HG03558 (cell line): ENCODE measurements at regions not wholly inside any gene's neighbourhood (a gene's known extent, or its start where the extent isn't known, plus 50 kb on each side); places are given as distances from the start of the nearest gene placed in this dataset.
"Not testable (repeated sequence)": the region's sequence is repeated elsewhere in the genome, so short reads cannot be mapped to it uniquely, and the experiment has no call there.

Experiments
- ATAC-seq: cut with Tn5 transposase; IDR thresholded peaks from one replicate; pipeline ENCODE4 v1.9.1; 2021; ENCODE audit warnings: moderate number of reproducible peaks; ENCODE audit not compliant: unreplicated experiment; ENCODE audit errors: extremely low read depth

DNA sequence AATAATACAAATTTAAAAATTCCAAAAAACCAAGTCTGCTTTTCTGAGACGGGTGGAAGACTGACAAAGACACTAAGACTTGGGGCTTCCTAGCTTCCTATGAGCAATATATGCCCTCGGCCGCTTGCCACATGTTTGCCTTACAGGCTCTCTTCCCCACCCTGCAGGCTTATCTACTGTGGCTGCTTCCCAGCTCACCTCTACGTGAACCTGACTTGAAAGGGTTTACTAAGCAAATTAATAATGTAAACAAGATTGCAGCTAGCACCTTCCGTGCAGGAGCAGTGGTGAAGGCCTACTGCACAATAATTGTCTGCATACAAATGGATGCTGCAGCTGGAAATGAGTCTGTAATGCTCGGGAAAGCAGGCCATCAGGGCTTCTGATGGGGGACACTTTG lies 152.9 kb upstream of the DAB1 start:
- ATAC-seq, result no peak

DNA sequence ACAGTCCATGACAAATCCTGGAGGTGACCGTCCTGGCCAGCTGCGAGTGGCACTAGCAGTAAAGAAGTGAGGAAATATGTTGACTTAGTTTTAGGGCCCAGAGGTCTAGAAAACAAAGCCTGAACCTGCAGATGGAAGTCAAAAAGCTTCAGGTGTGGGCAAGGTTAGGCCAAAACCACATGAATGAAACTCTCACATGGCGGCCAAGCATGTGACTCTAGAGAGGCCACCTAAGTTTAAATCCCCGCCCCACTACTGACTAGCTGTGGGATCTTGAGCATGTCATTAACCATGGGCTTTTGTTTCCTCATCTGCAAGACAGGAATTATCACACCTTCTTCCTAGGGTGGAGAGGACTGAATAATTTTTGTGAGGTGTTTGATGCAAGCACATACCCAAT lies 148.2 kb upstream of the DAB1 start:
- ATAC-seq, result no peak

DNA sequence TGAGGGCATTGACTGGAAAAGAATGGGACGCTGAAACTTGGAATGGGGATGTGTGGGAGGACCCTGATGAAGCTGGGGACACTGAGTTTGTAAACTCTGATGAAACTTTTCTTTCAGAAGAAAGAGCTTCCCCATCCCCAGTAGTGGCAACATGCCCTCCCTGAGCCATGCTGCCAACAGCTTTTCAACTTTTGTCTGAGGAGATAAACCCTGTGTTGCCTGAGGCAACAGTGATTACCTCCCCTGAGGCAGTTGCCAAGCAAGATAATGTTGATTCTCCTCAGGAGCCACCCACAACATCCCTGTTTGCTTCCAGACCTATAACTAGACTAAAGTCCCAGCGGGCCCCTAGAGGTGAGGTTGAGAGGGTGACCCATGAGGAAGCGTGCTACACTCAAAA lies 134.2 kb upstream of the DAB1 start:
- ATAC-seq, result not testable (repeated sequence)

DNA sequence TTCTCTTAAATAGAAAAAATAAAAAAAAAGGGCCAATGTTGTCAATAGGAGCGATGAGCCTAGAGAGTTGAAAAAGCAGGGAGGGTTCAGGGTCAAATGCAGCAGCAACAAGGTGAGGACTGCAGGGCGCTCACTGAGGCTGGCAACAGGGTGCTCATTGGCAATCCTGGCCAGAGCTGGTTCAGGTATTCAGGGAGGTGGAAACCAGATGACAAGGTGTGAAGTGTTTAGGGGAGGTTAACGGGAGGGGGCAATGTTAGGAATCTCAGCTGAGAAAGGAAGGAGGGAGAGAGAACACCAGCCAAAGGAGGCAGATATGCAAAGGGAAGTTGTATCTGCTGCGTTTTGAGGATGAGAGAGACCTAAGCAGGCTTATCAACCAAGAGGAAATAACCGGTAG lies 129.8 kb upstream of the DAB1 start:
- no peak for ATAC-seq

DNA sequence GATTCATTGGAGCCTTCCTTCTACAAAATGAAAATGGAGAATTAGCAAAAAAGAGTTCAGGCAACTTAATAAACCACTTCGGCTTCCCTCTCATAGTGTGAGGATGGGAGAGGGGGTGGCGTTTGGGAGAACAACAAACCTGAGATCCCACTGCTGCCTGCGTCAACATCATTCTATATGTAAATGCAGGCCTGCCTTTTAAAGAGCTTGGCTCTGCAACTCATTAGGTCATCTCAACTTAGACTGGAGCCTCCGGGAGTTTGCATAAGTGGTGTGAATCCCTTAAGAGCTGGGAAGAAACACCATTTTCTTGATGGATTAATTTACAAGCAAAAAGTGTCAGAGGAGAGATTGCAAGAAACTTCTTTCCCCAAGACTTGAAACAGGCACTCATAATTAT lies 127.6 kb upstream of the DAB1 start:
- no peak for ATAC-seq

DNA sequence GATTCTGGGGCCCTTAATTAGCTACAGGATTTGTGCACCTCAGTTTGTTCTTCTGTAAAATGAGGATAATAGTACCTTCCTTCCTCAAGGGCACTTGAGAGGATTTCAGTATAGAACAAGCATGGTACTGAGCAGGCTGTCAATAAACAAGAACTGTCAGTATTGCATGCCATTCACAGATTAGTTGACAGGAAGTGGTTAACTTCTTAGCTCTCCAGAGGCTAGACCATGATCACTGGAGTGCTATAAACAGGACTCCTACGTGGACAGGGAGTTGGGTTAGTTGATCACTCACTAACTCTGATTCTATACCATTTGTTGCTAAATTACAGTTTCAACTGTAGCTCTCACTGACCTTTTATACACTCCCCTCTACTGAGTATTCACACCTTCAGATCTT lies 126.2 kb upstream of the DAB1 start:
- ATAC-seq, result no peak

DNA sequence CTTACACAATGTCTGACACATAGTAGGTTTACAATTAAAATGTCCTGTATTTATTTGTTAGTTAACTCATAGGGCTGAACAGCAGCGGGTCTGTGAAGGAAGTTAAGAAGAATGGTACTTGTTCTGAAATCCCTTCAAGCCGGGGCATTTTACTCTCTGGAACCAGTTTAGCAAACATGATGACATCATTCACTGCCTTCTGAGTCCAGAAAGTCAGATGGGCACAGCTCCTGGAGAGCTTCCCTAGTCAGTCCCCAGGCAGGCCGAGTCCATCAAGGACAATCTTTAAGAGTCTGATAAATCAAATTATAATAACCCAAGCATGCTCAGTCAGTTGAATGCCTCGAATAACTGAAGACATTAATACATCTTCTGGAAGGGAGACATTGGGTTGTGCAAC lies 125.4 kb upstream of the DAB1 start:
- ATAC-seq, result no peak

DNA sequence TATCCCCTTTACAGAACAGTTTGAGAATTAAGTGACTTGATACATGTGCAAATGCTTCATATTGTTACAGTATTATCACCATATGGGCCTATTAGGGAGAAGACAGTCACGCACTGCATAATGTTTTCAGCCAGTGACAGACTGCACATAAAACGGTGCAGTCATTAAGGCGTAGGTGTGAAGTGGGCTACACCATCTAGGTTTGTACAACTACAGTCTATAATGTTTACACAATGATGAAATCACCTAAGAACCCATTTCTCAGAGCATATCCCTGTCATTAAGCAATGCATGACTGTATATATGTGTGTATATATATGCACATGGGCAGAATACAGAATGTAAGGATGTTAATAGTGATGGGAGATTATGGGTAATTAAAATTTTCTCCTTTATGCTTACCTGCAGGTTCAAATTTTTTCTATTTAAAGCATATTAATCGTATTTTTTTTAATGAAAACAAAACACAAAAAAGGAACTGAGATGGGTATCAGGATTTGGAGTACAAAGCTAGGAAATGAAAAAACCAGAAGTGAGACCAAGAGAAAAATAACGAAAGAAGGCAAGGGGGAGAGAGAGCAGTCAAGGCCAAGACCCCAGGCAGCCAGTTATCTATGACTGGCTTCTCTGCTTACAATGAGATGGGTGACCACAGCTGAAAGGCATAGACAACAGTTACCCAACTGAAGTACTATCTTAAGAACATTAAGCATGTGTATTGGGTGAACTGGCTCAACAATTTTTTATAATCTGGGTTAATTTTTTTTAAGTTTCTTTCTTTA lies 122.9 kb upstream of the DAB1 start:
- ATAC-seq, result no peak

DNA sequence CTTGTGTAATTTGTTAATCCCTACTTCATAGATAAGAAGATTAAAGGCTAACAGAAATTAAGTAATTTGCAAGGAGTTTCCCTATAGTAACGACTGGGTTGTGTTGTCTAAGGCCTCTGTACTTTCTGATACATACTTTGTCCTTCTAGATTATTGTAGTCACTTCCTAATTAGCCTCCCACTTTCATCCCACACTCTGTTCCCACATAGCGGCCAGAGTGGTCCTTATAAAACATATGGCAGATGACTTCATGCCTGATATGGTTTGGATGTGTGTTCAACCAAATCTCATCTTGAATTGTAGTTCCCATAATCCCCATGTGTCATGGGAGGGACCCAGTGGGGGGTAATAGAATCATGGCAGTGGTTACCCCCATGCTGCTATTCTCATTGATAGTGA lies 120.5 kb upstream of the DAB1 start:
- ATAC-seq, result no peak

DNA sequence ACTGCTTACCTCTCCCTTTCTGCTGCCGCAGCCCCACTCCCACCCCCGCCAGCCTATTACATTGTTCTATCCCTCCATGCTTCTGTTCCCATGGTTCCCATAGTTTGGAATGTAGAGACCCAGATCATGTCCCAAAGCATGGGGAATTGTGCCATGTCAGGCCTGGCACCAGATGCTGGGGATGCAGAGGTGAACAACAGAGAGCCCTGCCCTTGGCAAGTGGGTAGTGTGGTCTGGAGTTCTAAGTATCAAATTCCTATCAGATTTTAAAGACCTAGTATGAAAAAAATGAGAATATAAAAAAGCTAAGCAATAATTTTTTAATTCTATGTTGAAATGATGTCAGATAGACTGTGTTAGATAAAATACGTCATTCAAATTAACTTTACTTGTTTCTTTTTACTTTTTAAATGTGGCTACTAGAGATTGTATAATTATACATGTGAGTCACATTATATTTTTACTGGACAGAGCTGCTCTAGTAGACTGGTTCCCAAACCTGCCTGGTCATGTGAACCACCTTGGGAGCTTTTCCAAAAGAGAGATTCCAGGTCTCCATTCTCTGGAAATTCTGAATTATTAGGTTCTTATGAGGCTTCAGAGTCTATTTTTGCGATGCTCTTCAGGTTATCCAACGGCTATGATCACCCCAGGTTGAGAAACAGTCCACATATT lies 113.0 kb upstream of the DAB1 start:
- ATAC-seq, result no peak

DNA sequence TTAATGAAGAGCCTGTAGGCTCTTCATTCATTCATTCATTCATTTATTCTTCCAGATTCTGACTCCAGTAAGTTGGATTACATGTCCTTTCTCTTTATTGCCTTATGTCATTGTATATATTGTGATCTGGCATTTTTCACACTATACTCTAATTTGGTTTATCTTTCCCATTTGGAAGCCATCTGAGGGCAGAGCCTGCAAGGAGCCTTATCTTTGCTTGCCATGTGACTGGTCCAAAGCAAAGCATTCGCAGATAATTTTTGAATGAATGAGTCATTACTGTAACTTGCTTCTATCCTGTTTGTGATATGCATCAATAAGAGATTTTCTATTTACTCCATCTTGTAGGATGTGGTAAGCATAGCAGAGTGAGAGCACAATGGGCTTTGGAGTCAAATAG lies 108.4 kb upstream of the DAB1 start:
- ATAC-seq, result no peak

DNA sequence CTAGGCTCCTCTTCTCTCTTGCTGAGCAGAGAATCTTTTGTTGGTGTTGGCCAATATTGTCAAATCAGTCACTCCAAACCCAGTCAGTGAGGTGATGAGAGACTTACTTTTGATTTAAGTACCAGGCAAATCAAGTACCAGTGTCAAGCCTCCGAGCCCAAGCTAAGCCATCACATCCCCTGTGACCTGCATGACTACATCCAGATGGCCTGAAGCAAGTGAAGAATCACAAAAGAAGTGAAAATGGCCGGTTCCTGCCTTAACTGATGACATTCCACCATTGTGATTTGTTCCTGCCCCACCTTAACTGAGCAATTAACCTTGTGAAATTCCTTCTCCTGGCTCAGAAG lies 107.0 kb upstream of the DAB1 start:
- ATAC-seq, result not testable (repeated sequence)

DNA sequence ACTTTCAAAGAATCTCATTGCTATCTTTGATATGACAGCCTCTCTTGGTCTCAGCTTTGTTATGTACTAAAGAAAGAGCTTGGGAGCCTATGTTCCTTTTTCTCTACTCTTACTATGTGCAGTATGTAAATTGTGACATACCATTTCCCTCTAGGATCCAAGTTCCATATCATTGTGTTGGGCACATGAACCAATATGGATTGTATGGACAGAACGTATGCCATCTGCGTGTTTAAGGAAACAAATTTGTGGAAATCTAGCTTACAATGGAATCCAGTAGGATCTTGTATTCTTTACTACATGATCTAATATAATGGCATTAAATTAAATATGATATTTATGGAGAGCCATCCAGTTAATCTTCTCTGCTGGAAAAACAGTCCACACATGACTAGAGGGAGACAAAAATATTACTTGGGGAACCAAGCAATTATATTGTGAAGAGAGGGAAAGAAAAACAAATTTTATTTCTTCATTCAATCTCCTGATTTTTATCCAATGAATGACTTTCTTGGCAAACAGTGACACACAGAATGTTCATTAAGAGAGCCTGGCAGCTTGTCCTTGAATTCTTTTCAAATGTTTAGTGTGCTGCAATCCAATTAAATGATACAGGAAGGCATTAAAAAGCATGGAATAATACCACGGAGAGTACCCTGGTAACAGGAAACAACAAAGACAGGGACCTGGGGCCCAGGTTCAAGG lies 106.5 kb upstream of the DAB1 start:
- no peak for ATAC-seq

DNA sequence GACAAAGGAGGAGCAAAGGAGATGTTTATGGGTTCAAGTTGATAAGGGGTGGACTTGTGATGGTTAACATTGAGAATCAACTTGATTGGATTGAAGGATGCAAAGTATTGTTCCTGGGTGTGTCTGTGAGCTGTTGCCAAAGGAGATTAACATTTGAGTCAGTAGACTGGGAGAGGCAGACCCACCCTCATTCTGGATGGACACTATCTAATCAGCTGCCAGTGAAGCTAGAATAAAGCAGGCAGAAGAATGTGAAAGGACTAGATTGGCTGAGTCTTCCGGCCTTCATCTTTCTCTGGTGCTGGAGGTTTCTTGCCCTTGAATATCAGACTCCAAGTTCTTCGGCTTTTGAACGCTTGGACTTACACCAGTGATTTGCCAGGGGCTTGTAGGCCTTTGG lies 98.7 kb upstream of the DAB1 start:
- no peak for ATAC-seq

DNA sequence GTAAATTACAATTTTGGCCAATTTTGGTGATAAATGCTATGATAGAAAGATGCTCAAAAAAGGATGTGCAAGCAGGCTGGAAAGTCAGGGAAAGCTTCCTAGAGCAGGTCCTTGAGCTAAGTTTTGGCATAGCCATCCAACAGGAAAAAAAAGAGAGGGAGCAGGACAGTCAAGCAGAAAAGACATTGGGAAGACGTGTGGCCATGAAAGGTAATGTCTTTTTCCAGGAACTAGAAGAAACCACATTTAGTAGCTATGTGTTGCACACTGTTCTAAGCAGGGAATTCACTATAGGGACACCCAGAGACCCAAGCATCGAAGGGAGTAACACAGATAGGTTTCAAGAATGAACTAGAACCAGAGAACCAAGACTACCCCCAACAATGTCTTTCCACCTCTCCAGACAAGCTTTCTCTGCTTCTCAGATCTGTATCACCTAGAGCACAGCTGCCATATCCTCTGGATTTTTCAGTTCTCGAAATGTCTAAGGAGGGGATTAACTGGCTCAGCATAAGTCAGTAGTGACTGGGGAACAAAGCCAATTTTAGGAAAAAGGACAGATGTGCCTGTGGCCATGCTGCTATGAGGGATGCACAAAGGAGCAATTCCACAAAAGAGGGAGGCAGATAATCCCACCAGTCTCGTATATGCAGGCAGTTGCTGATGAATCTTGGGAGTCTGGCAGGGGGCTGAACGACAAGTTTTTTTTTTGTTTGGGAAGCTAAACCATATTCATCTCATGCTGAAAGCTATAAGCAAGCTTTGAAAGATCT lies 97.1 kb upstream of the DAB1 start:
- ATAC-seq, result no peak

DNA sequence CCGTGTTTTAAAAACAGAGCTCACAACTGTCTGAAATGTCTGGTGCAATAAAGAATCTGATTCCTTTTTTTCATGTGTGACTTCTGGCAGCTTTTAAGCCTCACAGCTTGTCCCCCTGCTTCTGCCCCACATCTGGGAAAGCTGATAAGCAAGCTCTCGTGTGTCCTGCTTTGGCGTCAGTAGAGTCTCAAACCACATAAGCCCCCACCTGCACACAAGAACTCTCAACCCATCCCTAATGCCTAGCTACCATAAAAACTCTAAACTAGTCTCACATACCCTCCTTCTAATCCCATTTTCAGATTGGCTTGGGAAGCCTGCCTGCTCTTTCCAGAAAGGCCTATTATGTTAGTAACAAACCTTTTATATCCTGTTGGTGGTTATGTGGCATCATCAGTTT lies 94.6 kb upstream of the DAB1 start:
- ATAC-seq, result no peak

DNA sequence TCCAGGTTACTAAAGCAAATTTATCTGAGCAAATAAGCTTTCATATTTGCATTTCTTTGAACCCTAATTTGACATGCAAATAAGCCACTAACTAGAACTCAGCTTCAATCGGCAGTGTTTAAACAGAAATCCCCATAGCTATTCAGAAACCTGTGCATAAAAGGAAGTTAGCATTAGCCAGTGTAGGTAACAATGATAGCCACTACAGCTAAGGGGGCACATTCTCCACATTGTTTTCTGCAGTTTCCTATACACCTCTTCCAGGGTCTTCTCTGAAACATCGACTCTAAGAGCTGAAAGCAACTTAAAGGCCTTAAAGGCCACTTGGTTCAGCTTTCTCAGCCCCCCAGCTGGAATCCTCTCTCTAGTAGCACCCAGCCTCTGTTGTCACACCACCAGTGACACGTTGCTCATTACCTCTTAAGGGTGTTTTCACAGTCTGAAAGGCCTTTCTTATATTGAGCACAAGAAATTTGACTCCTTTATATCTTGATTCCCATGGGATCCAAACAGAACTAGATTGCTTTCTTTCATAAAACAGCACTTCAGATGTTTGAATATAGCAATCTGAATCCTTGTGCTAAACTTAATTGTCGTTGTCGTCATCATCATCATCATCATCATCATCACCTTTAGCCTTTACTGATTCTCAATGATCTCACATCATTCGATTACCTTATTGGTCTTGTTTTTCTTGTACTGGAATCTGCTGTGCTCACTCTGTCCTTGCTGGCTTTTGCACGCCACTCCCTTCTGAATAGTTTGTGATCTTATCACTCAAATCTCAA lies 93.9 kb upstream of the DAB1 start:
- no peak for ATAC-seq

DNA sequence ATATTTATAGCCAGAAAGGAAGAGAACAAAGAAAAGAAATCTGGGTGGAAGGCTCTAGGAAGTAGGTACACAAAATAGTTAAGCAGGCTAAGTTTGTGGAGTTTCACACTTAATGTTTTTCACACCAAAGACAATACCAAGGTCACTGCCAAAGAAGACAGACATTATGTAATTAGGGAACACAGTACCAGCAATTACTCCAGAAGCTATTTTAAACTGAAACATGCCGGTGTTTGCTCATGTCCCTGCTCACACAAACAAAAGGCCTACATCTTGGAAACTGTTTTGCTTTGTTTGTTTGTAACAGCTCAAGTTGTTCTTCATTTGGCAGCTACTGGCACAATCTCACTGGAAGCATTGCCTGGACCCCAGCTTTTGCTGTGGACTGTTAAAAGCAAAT lies 88.5 kb upstream of the DAB1 start:
- ATAC-seq, result no peak

DNA sequence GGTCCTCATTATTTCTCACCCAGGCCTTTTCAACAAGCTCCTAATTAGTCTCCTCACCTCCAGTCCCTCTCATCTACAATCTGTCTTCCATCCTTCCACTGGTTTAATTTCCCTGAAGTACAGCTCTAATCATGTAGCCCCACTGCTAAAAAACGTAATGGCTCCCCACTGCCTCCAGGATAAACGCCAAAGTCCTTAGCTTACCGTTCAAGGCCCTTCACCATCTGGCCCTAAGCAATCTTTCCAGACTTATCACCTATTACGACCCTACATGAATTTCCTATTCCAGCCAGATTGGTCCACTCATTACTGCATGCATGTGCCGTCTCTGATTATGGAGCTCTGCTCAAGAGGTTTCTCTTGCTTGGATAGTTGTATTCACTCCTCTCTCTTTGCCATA lies 83.1 kb upstream of the DAB1 start:
- no peak for ATAC-seq

DNA sequence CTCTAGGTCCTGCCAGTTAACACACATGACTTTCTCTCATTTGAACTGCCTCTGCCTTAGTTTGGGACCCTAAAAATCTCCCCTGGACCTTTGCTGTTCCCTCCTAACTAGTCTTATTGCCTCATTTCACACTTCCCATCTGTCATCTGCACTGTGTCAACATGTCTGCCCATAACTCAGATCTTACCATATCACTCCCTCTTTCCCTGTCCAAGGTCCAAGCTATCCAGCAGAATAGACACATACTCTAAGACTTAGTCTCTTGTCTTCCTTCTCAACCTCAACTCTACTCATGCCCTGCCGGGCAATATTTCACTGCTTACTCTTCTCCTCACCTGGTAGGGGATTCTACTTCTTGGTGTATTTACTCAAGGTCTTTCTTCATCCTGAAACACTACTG lies 79.5 kb upstream of the DAB1 start:
- ATAC-seq, result no peak
